SU-DHL-6 (cell line): ENCODE measurements at regions not wholly inside any gene's neighbourhood (a gene's known extent, or its start where the extent isn't known, plus 50 kb on each side); places are given as distances from the start of the nearest gene placed in this dataset.

Source experiments
- H2AFZ ChIP-seq: fragments of 200-600 bp; sonication (generic); 2 replicates; pipeline ENCODE4 v1.6.1; 2014; ENCODE audit warnings: low read depth, mild to moderate bottlenecking, moderate library complexity, mixed read lengths, antibody characterized with exemption, low read length; ENCODE audit not compliant: severe bottlenecking
- H3F3A ChIP-seq: fragments of 200-600 bp; shearing (Covaris generic); 2 replicates; pipeline ENCODE4 v1.6.0; 2016; ENCODE audit warnings: antibody characterized with exemption, mild to moderate bottlenecking; ENCODE audit not compliant: insufficient read depth
- H3K27ac ChIP-seq: fragments of 200-600 bp; sonication (generic); 2 replicates; pipeline ENCODE4 v1.5.1; 2016; ENCODE audit warnings: low read depth, mild to moderate bottlenecking, low read length, moderate library complexity, mixed read lengths
- H3K27me3 ChIP-seq: fragments of 200-600 bp; sonication (generic), shearing (Covaris generic); 2 replicates; pipeline ENCODE4 v1.6.0; 2014; ENCODE audit warnings: mild to moderate bottlenecking, low read length
- H3K36me3 ChIP-seq: fragments of 200-600 bp; sonication (generic); 2 replicates; pipeline ENCODE4 v1.6.1; 2014; ENCODE audit warnings: mild to moderate bottlenecking, low read length, mixed read lengths
- H3K4me2 ChIP-seq: fragments of 300-600, 200-600 bp; shearing (Covaris generic), sonication (generic); 2 replicates; pipeline ENCODE4 v1.6.0; 2014; ENCODE audit warnings: low read length, low read depth, mild to moderate bottlenecking; ENCODE audit not compliant: poor library complexity, severe bottlenecking
- H3K4me3 ChIP-seq: fragments of 200-600 bp; sonication (generic); 2 replicates; pipeline ENCODE4 v1.5.1; 2014; ENCODE audit warnings: antibody characterized with exemption, low read length, mild to moderate bottlenecking, mixed read lengths; ENCODE audit not compliant: insufficient read depth, poor library complexity, severe bottlenecking
- H3K79me2 ChIP-seq: fragments of 200-600 bp; sonication (generic); 2 replicates; pipeline ENCODE4 v1.6.1; 2014; ENCODE audit warnings: mild to moderate bottlenecking, low read length, moderate library complexity; ENCODE audit not compliant: insufficient read depth
- H3K9ac ChIP-seq: fragments of 200-600 bp; sonication (generic); 2 replicates; pipeline ENCODE4 v1.7.0; 2014; ENCODE audit warnings: mild to moderate bottlenecking, low read length
- H3K9me2 ChIP-seq: fragments of 200-600 bp; sonication (generic); replicated peaks from 2 replicates; pipeline ENCODE4 v1.6.1; 2014; ENCODE audit warnings: low read length; ENCODE audit not compliant: insufficient read depth
- H3K9me3 ChIP-seq: fragments of 200-600 bp; sonication (generic); 2 replicates; pipeline ENCODE4 v1.6.1; 2014; ENCODE audit warnings: low read length, mixed read lengths; ENCODE audit not compliant: insufficient read depth
- H4K20me1 ChIP-seq: fragments of 200-600 bp; sonication (generic); 2 replicates; pipeline ENCODE4 v1.6.1; 2014; ENCODE audit warnings: low read depth, mild to moderate bottlenecking, antibody characterized with exemption, low read length, moderate library complexity, mixed read lengths
- EZH2phosphoT487 ChIP-seq: fragments of 200-600 bp; sonication (generic), shearing (Covaris generic); conservative IDR thresholded peaks from 2 replicates; pipeline ENCODE4 v1.6.1; 2018; ENCODE audit warnings: mild to moderate bottlenecking, antibody characterized with exemption, low read length, moderate library complexity, mixed read lengths
- TF ChIP-seq, protein P1 (sequence below): fragments of 200-600 bp; sonication (generic); IDR thresholded peaks from one replicate; pipeline ENCODE4 v1.5.1; 2017; ENCODE audit warnings: antibody characterized with exemption, mild to moderate bottlenecking, low read length, moderate library complexity; ENCODE audit not compliant: insufficient read depth, poor library complexity, severe bottlenecking

DNA sequence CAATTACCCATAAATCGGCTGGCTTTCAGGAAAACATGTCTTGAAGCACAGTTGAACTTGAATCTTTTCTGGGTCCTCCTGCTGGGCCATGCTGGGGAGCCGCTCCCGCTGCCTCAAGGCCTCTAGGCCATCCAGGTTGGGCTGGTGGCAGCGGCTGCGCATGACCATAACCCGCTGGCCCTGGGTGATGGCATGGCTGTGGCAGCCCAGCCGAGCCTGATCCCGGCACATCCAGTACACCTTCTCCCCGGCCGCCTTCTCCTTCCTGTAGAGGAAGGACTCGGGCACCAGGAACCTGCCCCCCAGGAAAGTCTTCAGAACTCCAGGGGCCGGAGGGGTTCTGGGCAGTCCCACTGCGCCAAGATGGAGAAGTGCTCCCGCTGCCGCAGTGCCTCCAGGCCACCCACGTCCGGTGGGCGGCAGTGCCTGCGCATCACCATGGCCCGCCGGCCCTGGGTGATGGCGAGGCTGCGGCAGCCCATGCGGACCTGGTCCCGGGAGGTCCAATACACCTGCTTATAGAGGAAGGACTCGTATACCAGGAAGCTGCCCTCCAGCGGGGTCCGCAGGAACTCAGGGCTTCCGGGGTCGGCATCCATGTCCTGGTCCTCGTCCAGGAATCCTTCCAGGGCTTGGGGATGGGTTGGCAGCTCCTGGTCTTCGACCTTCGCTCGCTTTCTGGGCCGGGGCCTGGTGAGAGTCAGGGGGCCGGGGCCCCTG is 84.3 kb upstream of the FXR1 start:
- H4K20me1 ChIP-seq: no peaks in the 10 kb centered on the region
- H3K9me2 ChIP-seq: no peaks in the 10 kb centered on the region
- H3K79me2 ChIP-seq: no peaks in the 10 kb centered on the region
- no peaks in the 10 kb centered on the region for H3K27me3 ChIP-seq
- H3K36me3 ChIP-seq: no peaks in the 10 kb centered on the region
- H3K9ac ChIP-seq: no peak overlapping the region
- no peaks in the 10 kb centered on the region for H3F3A ChIP-seq
- TF ChIP-seq EZH2phosphoT487: no peak
- TF ChIP-seq, protein P1, sequence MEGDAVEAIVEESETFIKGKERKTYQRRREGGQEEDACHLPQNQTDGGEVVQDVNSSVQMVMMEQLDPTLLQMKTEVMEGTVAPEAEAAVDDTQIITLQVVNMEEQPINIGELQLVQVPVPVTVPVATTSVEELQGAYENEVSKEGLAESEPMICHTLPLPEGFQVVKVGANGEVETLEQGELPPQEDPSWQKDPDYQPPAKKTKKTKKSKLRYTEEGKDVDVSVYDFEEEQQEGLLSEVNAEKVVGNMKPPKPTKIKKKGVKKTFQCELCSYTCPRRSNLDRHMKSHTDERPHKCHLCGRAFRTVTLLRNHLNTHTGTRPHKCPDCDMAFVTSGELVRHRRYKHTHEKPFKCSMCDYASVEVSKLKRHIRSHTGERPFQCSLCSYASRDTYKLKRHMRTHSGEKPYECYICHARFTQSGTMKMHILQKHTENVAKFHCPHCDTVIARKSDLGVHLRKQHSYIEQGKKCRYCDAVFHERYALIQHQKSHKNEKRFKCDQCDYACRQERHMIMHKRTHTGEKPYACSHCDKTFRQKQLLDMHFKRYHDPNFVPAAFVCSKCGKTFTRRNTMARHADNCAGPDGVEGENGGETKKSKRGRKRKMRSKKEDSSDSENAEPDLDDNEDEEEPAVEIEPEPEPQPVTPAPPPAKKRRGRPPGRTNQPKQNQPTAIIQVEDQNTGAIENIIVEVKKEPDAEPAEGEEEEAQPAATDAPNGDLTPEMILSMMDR: no peak
- no peak overlapping the region for H3K27ac ChIP-seq
- no peak overlapping the region for H3K4me3 ChIP-seq
- no peak overlapping the region for H2AFZ ChIP-seq
- no peaks in the 10 kb centered on the region for H3K9me3 ChIP-seq
- no peak overlapping the region for H3K4me2 ChIP-seq

DNA sequence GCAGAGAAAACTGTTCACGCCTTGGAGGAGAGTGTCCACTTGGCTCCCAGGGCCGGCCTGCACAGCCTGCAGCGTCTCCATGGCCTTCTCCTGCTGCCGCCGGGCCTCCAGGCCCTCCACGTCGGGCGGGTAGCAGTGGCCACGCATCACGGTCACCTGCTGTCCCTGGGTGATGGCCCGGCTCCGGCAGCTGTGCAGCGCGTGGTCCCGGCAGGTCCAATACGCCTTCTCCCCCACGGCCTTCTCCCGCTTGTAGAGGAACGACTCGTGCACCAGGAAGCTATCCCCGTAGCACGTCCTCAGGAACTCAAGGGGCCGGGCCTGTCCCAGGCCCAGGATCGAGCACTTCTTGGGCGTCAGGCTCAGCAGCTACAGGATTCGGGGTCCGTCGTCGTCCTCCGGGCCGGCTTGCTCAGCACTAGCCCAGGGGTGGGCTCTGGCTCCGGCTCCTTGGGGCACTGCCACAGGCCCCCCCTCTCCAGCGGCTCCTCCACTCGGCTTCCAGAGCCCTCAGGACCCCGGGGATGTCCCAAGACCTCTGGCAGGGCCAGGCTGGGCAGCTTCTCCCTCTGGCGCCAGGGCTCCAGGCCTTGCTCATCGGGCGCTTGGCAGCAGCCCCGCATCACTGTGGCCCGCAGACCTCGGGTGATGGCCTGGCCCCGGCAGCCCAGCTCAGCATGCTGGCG is 83.6 kb upstream of the FXR1 start:
- Histone ChIP-seq H3K4me3 (no peak overlapping the region), H3F3A (no peaks in the 10 kb centered on the region), H2AFZ (no peak overlapping the region), H3K9me2 (no peaks in the 10 kb centered on the region), H3K9ac (no peak overlapping the region), H3K36me3 (no peaks in the 10 kb centered on the region), H3K27ac (no peak overlapping the region), H3K4me2 (no peak overlapping the region), H3K27me3 (no peaks in the 10 kb centered on the region), H4K20me1 (no peaks in the 10 kb centered on the region), H3K9me3 (no peaks in the 10 kb centered on the region), H3K79me2 (no peaks in the 10 kb centered on the region)
- no peak for TF ChIP-seq EZH2phosphoT487
- TF ChIP-seq, protein P1: no peak

DNA sequence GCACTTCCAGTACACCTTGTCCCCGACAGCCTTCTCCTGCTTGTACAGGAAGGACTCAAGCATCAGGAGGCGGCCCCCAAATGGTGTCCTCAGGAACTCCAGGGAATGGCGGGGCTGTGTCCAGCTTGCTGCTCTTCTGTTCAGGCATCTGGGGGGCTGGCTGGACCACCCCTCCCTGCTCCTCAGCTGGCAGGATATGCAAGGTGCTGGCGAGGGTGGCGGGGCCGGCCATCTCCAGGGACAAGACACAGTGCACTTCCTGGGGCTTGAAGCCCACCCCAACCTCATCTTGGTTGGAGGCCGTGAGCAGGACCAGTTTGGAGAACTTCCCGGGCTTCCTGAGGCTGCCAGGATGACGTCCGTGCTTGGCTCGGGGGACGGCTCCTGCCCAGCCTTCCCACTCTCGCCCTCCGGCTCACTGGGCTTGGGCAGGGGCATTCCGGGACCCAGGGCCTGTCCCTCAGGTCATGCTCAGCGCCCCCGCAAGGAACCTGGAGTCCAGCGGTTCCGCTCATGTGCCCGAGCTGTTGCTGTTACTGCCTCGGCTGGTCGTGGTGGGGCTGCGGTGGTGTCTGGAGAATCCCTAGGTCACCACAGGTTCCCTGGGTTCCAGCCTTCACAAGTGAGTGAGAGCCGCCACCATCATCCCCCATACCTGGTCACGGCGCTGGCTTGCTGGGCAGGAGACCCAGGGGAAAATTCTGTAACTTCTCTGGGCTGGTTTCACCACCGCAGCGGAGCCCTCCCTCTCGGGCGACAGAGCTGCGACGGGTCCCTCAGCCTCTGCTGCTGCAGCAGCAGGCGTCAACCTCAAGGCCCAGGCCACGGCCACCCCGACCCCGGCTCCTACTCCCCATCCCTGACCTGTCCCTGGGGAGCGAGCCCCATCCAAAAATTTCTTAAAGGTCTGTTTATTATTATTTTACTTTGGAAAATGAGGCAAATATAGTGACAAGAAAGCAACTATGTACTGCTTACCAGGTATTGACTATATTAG is 82.8 kb upstream of the FXR1 start:
- H3K4me2 ChIP-seq: no peak overlapping the region
- no peaks in the 10 kb centered on the region for H3F3A ChIP-seq
- no peaks in the 10 kb centered on the region for H3K9me2 ChIP-seq
- H3K79me2 ChIP-seq: no peaks in the 10 kb centered on the region
- H3K27me3 ChIP-seq: no peaks in the 10 kb centered on the region
- no peak overlapping the region for H3K4me3 ChIP-seq
- TF ChIP-seq EZH2phosphoT487: no peak
- TF ChIP-seq, protein P1: no peak
- no peak overlapping the region for H3K9ac ChIP-seq
- H4K20me1 ChIP-seq: no peaks in the 10 kb centered on the region
- no peaks in the 10 kb centered on the region for H3K36me3 ChIP-seq
- no peaks in the 10 kb centered on the region for H3K9me3 ChIP-seq
- no peak overlapping the region for H3K27ac ChIP-seq
- no peak overlapping the region for H2AFZ ChIP-seq
